Pancreas (tissue), 10 donors: ENCODE measurements at regions not wholly inside any gene's neighbourhood (a gene's known extent, or its start where the extent isn't known, plus 50 kb on each side); places are given as distances from the start of the nearest gene placed in this dataset.

ENCODE experiments used
- ATAC-seq, 4 donors: fragments of 200-7000 bp; cut with Tn5 transposase; one replicate each; pipeline versions ENCODE4 v1.8.0 to v1.9.1; 2020; ENCODE audit warnings: mild to moderate bottlenecking in 4 of 4, moderate library complexity in 4 of 4
- DNase-seq, 6 donors: peaks; one replicate each; pipeline ENCODE4 v3.0.0-alpha.2; 2020
- FAIRE-seq: peaks from 2 replicates; lab custom pipeline; 2012; peaks lifted over from hg19 to GRCh38; lab: Jason Lieb, UNC
- H3K27ac ChIP-seq, 4 donors: fragments of 200-600 bp; sonication (generic); 1 replicate in 3 of 4; 2 replicates in 1 of 4; pipeline versions ENCODE4 v1.5.0 to v1.8.0; 2020
- H3K27me3 ChIP-seq, 4 donors: fragments of 200-600 bp; one replicate each; pipeline ENCODE4 v1.8.0; 2021
- H3K36me3 ChIP-seq, 3 donors: fragments of 200-600 bp; sonication (generic) in 1 of 3; one replicate each; pipeline versions ENCODE4 v1.5.0 to v1.8.0; 2020 to 2021
- H3K4me1 ChIP-seq, 3 donors: fragments of 200-600 bp; one replicate each; pipeline ENCODE4 v1.8.0; 2021
- H3K4me3 ChIP-seq, 4 donors: fragments of 200-600 bp; sonication (generic) in 2 of 4; one replicate each; pipeline versions ENCODE4 v1.5.0 to v1.8.0; 2020 to 2021
- H3K9me3 ChIP-seq, 4 donors: fragments of 200-600 bp; one replicate each; pipeline ENCODE4 v1.8.0; 2021
- WGBS, 2 donors: extraction: QIAGEN DNeasy Blood & Tissue Kit; methylation state at CpG; one replicate each; pipeline ENCODE4 v1.1.7; 2013; 5-methylcytosine and 5-hydroxymethylcytosine counted together
- intact Hi-C, 3 donors: fragments of 100-400 bp; cut with DNase I; formaldehyde crosslinking; loops; one replicate each; pipeline versions ENCODE4 v1.11.1 to v1.14.2; 2022
- TF ChIP-seq, protein P1 (sequence below), 4 donors: fragments of 200-600 bp; sonication (generic) in 3 of 4; IDR thresholded peaks; one replicate each; pipeline versions ENCODE4 v1.5.0 to v1.8.0; 2021; ENCODE audit warnings: antibody characterized with exemption in 4 of 4
- donor health status: healthy with polysubstance abuse.
- donor health status: DM: no; HTN: no; CAD: no; lungs with moderate emphysema.
- donor health status: DM: no; HTN: no; CAD: no.
- donor health status: control.
- donor health status: control.
- donor health status: Bipolar disorder and iron deficiency.
- donor health status: DM: yes; HTN: yes; CAD: no.
- donor health status: DM: no; HTN: no; CAD: no.
- donor health status: DM: no; HTN: no; CAD: no.
- donor health status: DM: yes; HTN: yes; CAD: no.

DNA sequence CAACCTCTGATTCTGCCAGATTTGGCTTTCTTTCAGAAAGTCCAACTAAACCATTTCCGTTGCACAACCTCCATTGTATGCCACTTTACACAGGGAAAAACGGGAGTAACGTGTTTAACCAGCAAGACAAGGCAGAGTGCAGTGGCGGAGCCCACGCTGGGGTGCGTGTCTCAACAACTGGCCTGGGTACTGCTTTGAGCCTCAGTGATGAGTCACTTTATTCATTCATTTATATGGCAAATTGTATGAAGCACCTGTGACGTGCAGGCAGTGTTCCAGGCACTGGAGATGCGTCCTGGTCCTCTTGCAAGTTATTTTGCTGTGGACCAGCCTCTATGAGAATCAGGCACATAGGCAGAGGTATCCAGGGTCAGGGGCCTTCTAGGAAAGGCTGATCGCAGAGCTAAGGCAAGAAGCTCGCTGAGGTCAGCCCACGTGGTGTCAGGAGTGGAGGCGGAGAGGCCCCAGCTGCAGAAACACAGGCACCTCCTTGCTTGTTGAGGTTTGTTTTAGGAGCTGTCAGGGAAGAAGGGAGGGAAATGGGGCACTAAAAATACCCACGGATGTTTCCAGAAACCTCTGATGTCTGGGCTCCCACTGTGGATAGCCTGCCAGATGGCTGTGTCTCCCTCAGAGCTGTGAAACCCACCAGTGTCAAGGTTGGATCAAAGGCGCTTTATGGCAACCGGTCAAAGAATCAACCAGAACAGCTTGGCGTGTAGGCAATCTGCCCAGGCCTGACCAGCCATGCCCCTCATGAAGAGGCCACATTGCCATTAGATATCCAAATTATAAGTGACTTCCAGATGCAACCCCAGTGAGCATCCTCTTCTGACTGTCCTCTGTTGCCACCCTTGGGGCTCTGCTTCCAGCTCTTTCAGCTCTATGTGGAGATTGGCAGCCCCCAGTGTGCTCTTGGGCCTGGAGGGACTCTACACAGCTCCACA is 157.2 kb downstream of the CD83 start:
- Histone ChIP-seq H3K36me3 (no peaks in the 10 kb centered on the region), H3K27me3 (no peaks in the 10 kb centered on the region), H3K27ac (no peak overlapping the region), H3K9me3 (no peaks in the 10 kb centered on the region), H3K4me1 (no peaks in the 10 kb centered on the region), H3K4me3 (no peak overlapping the region)
- no peak for DNase-seq
- intact Hi-C loops: no loop called here
- ATAC-seq: no peak
- no peak for FAIRE-seq
- WGBS, 2 donors: 81 to 90% methylated on average over 16 of the region's 16 CpGs
- TF ChIP-seq, protein P1, sequence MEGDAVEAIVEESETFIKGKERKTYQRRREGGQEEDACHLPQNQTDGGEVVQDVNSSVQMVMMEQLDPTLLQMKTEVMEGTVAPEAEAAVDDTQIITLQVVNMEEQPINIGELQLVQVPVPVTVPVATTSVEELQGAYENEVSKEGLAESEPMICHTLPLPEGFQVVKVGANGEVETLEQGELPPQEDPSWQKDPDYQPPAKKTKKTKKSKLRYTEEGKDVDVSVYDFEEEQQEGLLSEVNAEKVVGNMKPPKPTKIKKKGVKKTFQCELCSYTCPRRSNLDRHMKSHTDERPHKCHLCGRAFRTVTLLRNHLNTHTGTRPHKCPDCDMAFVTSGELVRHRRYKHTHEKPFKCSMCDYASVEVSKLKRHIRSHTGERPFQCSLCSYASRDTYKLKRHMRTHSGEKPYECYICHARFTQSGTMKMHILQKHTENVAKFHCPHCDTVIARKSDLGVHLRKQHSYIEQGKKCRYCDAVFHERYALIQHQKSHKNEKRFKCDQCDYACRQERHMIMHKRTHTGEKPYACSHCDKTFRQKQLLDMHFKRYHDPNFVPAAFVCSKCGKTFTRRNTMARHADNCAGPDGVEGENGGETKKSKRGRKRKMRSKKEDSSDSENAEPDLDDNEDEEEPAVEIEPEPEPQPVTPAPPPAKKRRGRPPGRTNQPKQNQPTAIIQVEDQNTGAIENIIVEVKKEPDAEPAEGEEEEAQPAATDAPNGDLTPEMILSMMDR (IDR thresholded peaks at IDR 0.05): no peak

DNA sequence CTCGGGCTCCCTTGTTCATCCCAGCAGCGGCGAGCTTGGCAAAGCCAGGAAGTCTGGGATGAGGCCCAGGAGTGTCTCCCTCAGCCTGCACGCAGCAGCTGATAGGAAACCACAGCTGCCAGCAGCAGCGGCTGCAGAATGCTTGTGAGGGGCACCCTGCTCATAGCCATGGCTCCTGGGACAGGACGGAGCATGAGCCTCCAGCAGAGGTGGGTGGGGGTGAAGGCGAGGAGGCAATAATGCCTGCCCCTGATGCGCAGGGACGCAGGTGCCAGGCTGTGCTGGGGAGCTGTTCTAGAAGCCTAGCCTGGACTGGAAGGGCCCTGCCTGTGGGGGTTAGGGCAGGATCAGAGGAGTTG is 157.9 kb downstream of the CD83 start:
- intact Hi-C loops: no loop called here
- H3K4me1 ChIP-seq: no peaks in the 10 kb centered on the region
- FAIRE-seq (no peak), ATAC-seq (no peak), DNase-seq (no peak)
- no peaks in the 10 kb centered on the region for H3K36me3 ChIP-seq
- no peak overlapping the region for H3K4me3 ChIP-seq
- H3K27ac ChIP-seq: no peak overlapping the region
- H3K27me3 ChIP-seq: no peaks in the 10 kb centered on the region
- TF ChIP-seq, protein P1 (IDR thresholded peaks at IDR 0.05): no peak
- WGBS, 2 donors: 82 to 87% methylated on average over 9 of the region's 9 CpGs
- H3K9me3 ChIP-seq: no peaks in the 10 kb centered on the region

DNA sequence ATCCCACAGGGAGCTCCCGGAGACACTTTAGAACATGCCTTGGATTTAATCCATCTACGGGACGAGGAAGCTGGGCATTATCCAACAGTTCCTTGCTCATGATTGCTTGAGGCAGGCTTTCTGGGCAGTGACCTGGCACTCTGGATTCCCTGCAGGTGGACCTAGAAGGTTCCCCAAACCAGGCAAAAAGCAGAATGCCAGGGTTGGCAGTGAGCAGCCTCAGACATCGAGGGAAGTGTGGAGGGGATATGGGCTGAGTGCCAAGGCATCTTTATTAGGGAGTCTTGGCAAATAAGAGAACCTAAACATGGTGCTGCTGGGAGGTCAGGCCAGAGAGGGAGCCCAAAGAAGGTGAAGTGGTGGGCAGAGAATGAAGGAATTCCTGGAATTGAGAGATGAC is 158.5 kb downstream of the CD83 start:
- Histone ChIP-seq H3K27me3 (no peaks in the 10 kb centered on the region), H3K36me3 (no peaks in the 10 kb centered on the region), H3K4me1 (no peaks in the 10 kb centered on the region), H3K27ac (peak overlapping the region in 1 of 4 donors; percentile 5), H3K9me3 (no peaks in the 10 kb centered on the region), H3K4me3 (no peak overlapping the region)
- intact Hi-C loops: no loop called here
- TF ChIP-seq, protein P1 (IDR thresholded peaks at IDR 0.05): no peak
- peak in 1 of 4 donors; percentile 9 for ATAC-seq
- WGBS, 2 donors: 46 to 50% methylated on average over 4 of the region's 4 CpGs
- no peak for DNase-seq
- FAIRE-seq: no peak

DNA sequence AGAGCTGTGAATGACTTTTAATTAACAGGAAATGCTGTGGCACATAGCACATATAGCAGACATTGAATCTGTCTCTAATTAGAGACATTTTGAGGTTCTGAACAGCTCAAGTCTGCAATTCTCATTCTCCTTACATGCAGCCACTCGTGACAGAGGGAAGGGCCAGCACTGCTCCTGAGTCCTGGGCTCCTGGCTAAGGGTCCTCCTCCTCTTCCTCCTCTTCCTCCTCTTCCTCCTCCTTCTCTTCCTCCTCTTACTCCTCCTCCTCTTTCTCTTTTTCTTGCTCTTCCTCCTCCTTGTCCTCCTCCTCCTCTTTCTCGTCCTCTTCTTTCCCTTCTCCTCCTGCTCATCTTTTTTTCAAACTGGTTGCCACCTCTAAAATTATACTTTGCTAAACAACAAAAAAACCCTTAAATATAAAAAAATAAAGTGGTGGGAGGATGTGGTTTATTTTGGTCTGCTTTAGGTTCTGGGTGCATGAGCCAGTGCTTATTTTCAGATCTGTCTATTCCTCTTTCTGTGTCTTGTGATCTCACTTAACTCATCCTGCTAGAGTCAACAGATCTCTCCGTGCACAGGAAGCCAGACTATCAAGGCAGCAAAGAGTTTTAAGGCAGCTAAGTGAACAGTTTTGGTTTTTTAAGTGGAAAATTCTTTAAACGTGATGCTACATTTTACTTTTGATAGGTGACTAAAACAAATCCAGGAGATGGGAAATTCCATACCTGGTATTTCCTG is 159.3 kb downstream of the CD83 start:
- WGBS, 2 donors: 68 to 72% methylated on average over 4 of the region's 4 CpGs

More for the DNA sequence above, 159.3 kb downstream of the CD83 start:
- TF ChIP-seq, protein P1 (IDR thresholded peaks at IDR 0.05): no peak
- no peaks in the 10 kb centered on the region for H3K4me1 ChIP-seq
- no peak overlapping the region for H3K4me3 ChIP-seq
- H3K9me3 ChIP-seq: no peaks in the 10 kb centered on the region
- H3K36me3 ChIP-seq: no peaks in the 10 kb centered on the region
- DNase-seq (no peak), ATAC-seq (peak in 2 of 4 donors; percentile 78 to 80), FAIRE-seq (no peak)
- no peaks in the 10 kb centered on the region for H3K27me3 ChIP-seq
- intact Hi-C loops: no loop called here
- H3K27ac ChIP-seq: peak overlapping the region in 1 of 4 donors; percentile 11
